ENCODE measurements at regions not wholly inside any gene's neighbourhood (a gene's known extent, or its start where the extent isn't known, plus 50 kb on each side); places are given as distances from the start of the nearest gene placed in this dataset.

DNA sequence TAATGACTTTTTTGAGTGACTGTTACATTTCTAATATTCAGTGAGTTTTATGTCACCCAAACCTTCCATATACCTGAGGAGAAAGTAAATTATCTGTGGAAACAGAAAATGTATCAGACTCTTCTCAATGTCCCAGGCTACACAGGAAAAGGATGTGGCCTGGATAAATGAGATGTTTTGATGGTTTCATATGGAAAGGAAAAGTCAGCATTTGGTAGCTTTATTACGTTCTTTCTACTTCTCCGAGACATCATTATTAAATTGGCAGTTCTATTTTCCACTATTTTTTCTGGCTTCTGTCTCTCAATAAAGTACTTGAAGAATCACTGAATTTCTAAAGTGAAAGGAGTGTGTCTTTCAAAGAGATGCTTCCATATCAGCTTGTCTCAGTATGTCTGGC is 847.0 kb upstream of the CRIM1 start:
- H3K4me3 ChIP-seq, result no peak overlapping the region
- no peaks in the 10 kb centered on the region for H3K4me1 ChIP-seq
- H3K27ac ChIP-seq, result no peak overlapping the region
- no peaks in the 10 kb centered on the region for H3K9me3 ChIP-seq
- intact Hi-C loops (cut with DNase I), result no loop called here
- no peaks in the 10 kb centered on the region for H3K36me3 ChIP-seq
- no peak for DNase-seq
- TF ChIP-seq, protein P1, sequence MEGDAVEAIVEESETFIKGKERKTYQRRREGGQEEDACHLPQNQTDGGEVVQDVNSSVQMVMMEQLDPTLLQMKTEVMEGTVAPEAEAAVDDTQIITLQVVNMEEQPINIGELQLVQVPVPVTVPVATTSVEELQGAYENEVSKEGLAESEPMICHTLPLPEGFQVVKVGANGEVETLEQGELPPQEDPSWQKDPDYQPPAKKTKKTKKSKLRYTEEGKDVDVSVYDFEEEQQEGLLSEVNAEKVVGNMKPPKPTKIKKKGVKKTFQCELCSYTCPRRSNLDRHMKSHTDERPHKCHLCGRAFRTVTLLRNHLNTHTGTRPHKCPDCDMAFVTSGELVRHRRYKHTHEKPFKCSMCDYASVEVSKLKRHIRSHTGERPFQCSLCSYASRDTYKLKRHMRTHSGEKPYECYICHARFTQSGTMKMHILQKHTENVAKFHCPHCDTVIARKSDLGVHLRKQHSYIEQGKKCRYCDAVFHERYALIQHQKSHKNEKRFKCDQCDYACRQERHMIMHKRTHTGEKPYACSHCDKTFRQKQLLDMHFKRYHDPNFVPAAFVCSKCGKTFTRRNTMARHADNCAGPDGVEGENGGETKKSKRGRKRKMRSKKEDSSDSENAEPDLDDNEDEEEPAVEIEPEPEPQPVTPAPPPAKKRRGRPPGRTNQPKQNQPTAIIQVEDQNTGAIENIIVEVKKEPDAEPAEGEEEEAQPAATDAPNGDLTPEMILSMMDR (IDR thresholded peaks at IDR 0.05), result no peak
- no peak for TF ChIP-seq POLR2A (IDR thresholded peaks at IDR 0.05)
- no peaks in the 10 kb centered on the region for H3K27me3 ChIP-seq
- WGBS, 2 donors, result 66 to 79% methylated on average over 2 of the region's 2 CpGs

DNA sequence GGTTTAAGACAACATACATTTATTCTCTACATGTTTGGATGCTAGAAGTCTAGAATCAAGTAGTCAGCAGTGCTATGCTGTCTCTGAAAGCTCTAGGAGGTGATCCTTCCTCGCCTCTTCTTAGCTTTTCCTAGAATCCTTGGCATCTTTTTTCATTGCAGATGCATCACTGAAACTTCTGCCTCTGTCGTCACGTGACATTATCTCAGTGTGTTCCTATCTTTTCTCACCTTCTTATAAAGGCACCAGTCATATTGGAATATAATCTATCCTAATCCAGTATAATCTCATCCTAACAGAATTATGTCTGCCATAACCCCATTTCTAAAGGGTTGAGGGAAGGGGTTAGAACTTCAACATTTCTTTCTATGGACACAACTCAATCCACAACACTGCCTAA is 851.2 kb upstream of the CRIM1 start:
- TF ChIP-seq POLR2A (IDR thresholded peaks at IDR 0.05), result no peak
- TF ChIP-seq, protein P1 (IDR thresholded peaks at IDR 0.05), result no peak
- Histone ChIP-seq H3K36me3 (no peaks in the 10 kb centered on the region), H3K9me3 (no peaks in the 10 kb centered on the region), H3K4me3 (no peak overlapping the region), H3K27ac (no peak overlapping the region), H3K27me3 (no peaks in the 10 kb centered on the region), H3K4me1 (no peaks in the 10 kb centered on the region)
- intact Hi-C loops (cut with DNase I), result no loop called here
- DNase-seq, result no peak
- 82% methylated on average over 3 of the region's 3 CpGs for WGBS, 2 donors

DNA sequence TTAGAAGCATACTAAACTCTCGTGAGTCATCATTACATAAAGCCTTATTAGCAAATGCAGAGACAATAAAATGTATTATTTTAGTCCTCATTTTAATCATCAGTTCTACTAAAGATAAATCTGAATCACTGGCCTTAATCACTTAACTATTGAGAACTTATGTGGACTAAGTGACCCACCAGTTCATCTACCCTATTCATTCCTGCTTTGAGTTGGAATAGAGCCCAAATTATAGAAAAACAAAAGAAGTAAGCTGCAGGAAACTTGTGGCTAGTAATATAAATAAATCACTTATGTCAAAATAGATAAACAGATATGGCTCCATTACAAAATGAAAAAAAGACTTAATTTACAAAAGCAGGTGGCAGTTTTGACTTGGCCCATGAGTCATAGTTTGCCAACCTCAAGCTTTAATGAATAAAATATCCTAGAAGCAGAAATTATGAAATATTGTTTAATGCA is 851.8 kb upstream of the CRIM1 start:
- TF ChIP-seq POLR2A (IDR thresholded peaks at IDR 0.05), result no peak
- TF ChIP-seq, protein P1 (IDR thresholded peaks at IDR 0.05), result no peak
- intact Hi-C loops (cut with DNase I), result no loop called here
- WGBS, 2 donors, result 30 to 34% methylated on average over 1 of the region's 1 CpG
- H3K27me3 ChIP-seq, result no peaks in the 10 kb centered on the region
- H3K27ac ChIP-seq, result no peak overlapping the region
- H3K9me3 ChIP-seq, result no peaks in the 10 kb centered on the region
- no peak overlapping the region for H3K4me3 ChIP-seq
- DNase-seq, result no peak
- H3K4me1 ChIP-seq, result no peaks in the 10 kb centered on the region
- no peaks in the 10 kb centered on the region for H3K36me3 ChIP-seq

DNA sequence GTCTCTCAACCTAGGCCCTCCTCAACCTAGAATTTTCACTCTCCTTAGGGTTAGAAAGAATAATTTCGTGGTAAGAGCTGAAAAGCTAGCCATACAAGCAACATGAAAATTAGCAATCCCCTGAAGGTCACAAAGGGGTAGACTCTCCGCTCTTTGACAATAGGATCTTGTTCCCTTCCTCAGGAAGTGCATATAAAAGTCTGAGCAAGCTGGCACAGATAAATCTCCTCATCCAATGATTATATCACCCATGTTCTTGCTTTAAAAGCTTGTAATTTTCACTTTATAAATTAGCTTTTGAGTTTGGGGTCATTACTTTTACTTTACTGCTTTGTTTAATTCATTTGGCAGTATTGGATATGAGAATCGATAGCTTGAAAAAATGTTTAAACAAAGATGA is 852.3 kb upstream of the CRIM1 start:
- TF ChIP-seq POLR2A (IDR thresholded peaks at IDR 0.05), result no peak
- TF ChIP-seq, protein P1 (IDR thresholded peaks at IDR 0.05), result no peak
- Histone ChIP-seq H3K27ac (no peak overlapping the region), H3K9me3 (no peaks in the 10 kb centered on the region), H3K36me3 (no peaks in the 10 kb centered on the region), H3K27me3 (no peaks in the 10 kb centered on the region), H3K4me3 (no peak overlapping the region), H3K4me1 (no peaks in the 10 kb centered on the region)
- DNase-seq, result no peak
- WGBS, 2 donors, result 48 to 54% methylated on average over 3 of the region's 3 CpGs
- intact Hi-C loops (cut with DNase I), result no loop called here

DNA sequence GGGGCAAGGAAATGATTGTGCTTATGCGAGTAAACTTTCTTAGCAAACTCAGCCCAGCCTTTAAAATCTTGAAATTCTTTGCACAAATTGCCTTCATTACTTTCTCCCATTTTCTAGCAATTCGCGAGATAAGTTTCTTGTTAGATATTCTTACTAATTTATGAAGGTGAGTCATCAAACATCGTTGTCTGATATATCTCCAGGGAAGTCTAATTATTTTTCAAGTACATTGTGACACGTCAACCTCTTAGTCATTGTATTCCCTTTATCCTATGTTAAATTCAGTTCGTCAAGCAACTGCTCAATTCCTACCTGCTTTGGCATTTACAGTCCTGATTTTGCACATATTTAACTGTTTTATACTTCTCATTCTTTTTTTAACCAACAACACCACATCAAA is 854.5 kb upstream of the CRIM1 start:
- Histone ChIP-seq H3K4me1 (no peaks in the 10 kb centered on the region), H3K36me3 (no peaks in the 10 kb centered on the region), H3K27ac (no peak overlapping the region), H3K9me3 (no peaks in the 10 kb centered on the region), H3K27me3 (no peaks in the 10 kb centered on the region), H3K4me3 (no peak overlapping the region)
- 59 to 61% methylated on average over 6 of the region's 6 CpGs for WGBS, 2 donors
- intact Hi-C loops (cut with DNase I), result no loop called here
- TF ChIP-seq, protein P1 (IDR thresholded peaks at IDR 0.05), result no peak
- TF ChIP-seq POLR2A (IDR thresholded peaks at IDR 0.05), result no peak
- no peak for DNase-seq
